Fibroblast of mammary gland (primary cell): ENCODE measurements at regions not wholly inside any gene's neighbourhood (a gene's known extent, or its start where the extent isn't known, plus 50 kb on each side); places are given as distances from the start of the nearest gene placed in this dataset.

Experiments used
- DNase-seq: peaks from one replicate; pipeline ENCODE4 v3.0.0-alpha.2; 2010; ENCODE audit warnings: low read depth
- H3K4me3 ChIP-seq: 2 replicates; pipeline ENCODE4 v1.5.1; 2011; ENCODE audit warnings: low read depth, mild to moderate bottlenecking, low read length, moderate library complexity; ENCODE audit not compliant: control insufficient read depth
- CTCF ChIP-seq: conservative IDR thresholded peaks from 2 replicates; pipeline ENCODE4 v1.5.1; 2011; ENCODE audit warnings: low read depth, low read length, inconsistent platforms; ENCODE audit not compliant: control insufficient read depth, insufficient read depth

- no peak for DNase-seq
- no peak overlapping the region for H3K4me3 ChIP-seq
- no peak for TF ChIP-seq CTCF
Observed at GRCh38 chr5:31059889-31060288, 133.6 kb upstream of the CDH6 start.

- TF ChIP-seq CTCF = no peak
- DNase-seq = no peak
Observed at GRCh38 chr5:31054453-31054852, 139.0 kb upstream of the CDH6 start.

GRCh38 chr5:31052937-31053658 lies 140.4 kb upstream of the CDH6 start:
- DNase-seq = no peak
- no peak for TF ChIP-seq CTCF
- H3K4me3 ChIP-seq = no peak overlapping the region

More at GRCh38 chr5:31054453-31054852, 139.0 kb upstream of the CDH6 start:
- no peak overlapping the region for H3K4me3 ChIP-seq

GRCh38 chr5:31051316-31051715 lies 142.2 kb upstream of the CDH6 start:
- no peak for TF ChIP-seq CTCF
- H3K4me3 ChIP-seq = no peak overlapping the region
- no peak for DNase-seq

GRCh38 chr5:31049936-31050704 lies 143.4 kb upstream of the CDH6 start:
- H3K4me3 ChIP-seq = no peak overlapping the region
- TF ChIP-seq CTCF = no peak
- no peak for DNase-seq

- DNase-seq = no peak
- no peak for TF ChIP-seq CTCF
- no peak overlapping the region for H3K4me3 ChIP-seq
Observed at GRCh38 chr5:31049461-31049860, 144.0 kb upstream of the CDH6 start.
